COLO668 (cell line): ENCODE measurements at regions not wholly inside any gene's neighbourhood (a gene's known extent, or its start where the extent isn't known, plus 50 kb on each side); places are given as distances from the start of the nearest gene placed in this dataset.
A peak's percentile ranks its signal among the peaks of the same experiment; 100 is the strongest.

ENCODE experiments used
- DNase-seq: peaks from one replicate; lab custom pipeline; 2025; ENCODE audit not compliant: unreplicated experiment; lab: John Stamatoyannopoulos, UW

DNA sequence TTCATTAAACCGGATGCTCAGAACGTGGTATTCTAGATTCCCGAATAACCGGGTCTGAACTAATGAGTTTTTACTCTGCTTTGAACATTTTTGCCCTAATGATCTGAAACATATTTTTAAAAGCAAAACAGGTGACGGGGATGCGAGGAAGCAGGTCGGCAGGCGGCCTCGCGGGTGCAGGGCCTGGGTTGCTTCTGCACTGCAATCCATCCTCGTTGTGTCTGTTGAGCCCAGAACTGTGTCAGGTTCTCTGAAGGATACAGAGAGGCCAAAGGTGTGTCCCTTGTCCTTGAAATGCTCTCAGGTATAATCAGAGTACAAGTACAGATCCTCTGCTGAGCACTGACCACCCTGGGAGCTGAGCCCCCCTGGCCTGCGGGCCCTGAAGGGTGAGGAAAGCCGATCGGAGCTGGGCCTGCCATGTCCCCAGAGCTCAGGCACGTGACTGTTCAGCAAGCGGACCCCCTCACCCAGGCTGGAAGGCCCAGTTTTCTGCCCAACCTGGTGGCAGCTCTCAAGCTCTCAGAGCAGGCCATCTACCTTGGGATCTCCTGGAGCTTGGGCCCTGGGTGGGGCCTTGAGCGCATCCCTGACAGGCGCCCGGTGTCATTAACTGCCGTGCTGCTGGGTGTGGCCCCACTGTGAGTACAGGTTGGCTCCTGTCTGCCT lies 151.8 kb downstream of the OLFM1 start:
- DNase-seq, result no peak

DNA sequence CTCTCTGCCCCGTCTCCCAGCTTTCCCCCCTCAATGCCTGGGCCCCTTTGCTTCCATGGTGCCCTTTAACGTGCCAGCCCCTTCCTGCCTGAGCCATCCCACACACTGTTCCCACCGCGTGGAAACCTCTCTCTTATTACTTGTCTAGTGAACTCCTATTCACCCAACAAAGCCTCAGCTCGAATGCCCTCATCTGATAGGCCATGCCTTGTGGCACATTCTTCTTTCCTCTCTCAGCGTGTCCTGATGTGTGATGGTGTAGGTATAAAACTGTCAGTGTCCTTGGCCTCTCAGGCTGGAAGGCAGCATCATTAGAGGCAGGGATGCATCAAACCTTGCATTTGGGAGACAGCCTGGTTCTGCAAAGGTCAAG lies 152.3 kb downstream of the OLFM1 start:
- no peak for DNase-seq

- no peak for DNase-seq
Measured at GRCh38 chr9:135240222-135240621, 152.8 kb downstream of the OLFM1 start.

DNA sequence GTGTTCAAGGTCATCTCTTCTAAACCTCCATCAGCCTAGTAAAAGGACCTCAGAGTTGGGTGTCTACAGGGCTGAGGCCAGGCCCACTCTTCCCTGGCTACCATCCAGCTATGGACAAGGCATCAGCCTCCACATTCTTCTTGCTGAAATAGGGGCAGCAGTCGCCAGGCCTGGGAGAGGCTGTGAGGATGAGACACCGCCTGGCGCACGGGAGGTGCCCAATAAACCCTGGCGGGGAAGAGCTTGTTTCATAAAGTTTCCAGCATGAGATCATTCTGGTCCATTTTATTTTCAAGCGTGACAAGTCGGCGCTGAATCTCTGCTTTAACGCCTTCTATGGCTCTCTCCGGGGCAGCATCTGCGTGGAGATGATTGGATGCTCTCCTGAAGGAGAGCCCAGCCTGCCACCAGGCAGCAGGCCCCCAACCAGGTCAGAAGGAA lies 153.4 kb downstream of the OLFM1 start:
- no peak for DNase-seq

- DNase-seq, result peak; percentile 2
Measured at GRCh38 chr9:135241381-135242048, 154.0 kb downstream of the OLFM1 start.

DNA sequence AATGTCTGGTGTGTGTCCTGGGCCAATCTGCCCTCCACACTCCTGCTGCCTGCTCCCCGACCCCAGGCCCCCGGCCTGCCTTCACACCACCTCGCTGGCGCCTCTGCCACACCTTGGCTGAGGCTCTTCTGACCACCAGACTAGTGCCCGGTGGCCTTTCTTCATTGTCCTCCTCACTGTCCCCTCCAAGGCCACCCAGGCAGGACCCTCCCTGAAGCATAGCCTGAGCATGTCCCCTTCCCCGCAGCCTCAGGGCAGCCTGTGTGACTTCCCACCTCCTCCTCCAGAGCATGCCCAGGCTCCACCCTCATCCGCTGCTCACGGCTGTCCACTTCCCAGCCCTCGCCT lies 154.6 kb downstream of the OLFM1 start:
- DNase-seq, result no peak

DNA sequence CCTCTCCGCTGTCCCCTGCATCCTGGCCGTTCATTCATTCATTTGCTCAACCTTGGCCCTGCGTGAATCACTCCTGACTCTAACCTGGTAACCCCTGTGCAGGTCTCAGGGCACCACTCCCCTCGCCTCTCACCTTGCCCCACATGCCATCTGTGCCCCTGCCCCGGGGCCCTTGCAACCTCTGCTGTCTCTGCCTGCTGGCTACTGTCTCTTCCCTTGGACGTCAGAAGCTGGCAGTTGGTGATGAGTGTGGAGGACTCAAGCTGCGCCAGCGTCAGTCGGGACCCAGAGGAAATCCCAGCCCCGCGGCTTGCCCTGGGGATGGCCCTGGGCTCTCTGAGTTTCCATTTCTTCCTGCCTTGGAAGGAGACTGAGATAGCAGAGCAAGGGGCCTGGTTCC lies 154.9 kb downstream of the OLFM1 start:
- no peak for DNase-seq

GRCh38 chr9:135243201-135244190 lies 156.0 kb downstream of the OLFM1 start:
- DNase-seq, result no peak

DNA sequence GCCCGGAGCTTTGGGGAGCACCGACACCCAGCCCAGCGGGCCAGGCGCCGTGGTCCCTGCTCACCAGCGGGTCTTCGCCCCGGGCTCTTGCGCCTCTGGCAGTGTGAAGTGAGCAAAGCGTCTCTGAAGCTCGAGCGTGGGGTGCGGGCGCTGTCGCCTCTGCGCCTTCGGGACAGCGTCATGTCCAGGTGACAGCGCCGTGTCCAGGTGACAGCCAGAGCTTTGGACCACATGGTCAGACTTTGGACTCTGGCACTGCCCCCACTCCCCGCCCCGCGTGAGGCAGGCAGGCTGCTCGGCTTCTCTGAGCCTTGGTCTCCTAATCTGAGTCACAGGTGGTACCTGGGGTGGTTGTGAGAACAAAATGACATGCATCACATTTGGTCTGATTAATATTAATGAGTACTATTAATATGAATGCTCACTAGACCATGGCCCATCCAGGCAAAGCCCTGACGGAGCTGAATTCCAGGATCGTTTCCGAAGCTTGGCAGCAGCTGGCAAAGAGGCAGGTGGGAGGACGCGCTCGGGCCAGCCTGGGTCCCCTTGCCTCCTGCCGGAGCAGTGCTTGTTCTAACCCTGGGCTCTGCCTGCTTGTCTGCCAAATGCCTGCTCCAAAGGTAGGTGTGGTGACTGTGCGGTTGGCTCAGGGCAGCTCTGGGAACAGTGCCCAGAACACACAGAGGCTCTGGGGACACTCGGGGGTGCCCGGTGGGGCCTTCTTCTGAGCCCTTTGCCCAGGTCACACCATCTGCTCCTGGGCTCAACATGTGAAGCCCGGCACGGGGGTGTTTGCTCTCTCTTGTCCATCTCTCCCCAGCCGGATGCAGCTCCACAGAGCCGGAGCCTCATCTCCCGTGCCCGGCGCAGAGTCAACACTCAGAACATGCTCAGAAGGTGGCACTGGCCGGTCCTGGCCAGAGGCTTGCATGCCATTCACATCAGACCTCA lies 157.1 kb downstream of the OLFM1 start:
- DNase-seq, result no peak

- DNase-seq, result no peak
Measured at GRCh38 chr9:135245482-135246247, 158.2 kb downstream of the OLFM1 start.

- DNase-seq, result no peak
Measured at GRCh38 chr9:135246248-135247205, 159.1 kb downstream of the OLFM1 start.

GRCh38 chr9:135247227-135247930 lies 159.9 kb downstream of the OLFM1 start:
- no peak for DNase-seq

DNA sequence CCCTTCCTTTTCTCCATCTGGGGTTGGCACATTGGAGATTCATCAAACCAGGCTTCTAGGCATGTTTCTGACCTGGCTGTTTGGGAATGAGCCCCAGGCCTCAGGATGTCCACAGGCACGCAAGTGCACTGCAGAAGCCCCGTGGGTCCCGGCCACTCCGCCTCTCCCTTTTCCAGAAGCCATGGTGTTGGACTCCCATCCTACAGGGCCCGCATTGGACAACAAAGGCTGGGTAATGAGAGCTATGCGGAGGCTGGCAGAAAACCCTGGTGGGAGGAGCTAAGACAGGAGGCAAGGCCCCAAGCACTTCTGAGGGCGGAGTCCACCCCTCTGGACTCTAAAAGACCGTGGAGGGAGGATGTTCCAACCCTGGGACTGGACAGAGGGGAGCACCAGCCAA lies 160.6 kb downstream of the OLFM1 start:
- DNase-seq, result no peak

DNA sequence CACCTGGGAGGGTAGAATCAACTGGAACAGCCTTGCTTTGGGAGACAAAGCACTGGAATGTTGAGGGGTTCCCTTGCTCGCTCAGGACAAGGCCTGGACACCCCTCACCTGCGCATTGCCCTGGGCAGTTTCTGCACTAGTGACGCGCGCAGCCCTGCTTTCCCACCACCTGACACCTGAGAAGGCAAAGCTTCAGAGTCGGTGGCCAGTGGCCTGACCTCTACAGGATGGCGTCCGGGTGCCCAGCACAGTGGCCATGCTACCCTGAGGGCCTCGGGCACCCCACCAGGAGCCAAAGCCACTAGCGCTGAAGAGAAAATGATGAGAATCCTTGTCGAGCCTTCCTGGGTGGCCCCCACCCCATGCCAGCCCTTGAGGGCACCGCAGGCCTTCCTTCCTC lies 161.3 kb downstream of the OLFM1 start:
- no peak for DNase-seq

DNA sequence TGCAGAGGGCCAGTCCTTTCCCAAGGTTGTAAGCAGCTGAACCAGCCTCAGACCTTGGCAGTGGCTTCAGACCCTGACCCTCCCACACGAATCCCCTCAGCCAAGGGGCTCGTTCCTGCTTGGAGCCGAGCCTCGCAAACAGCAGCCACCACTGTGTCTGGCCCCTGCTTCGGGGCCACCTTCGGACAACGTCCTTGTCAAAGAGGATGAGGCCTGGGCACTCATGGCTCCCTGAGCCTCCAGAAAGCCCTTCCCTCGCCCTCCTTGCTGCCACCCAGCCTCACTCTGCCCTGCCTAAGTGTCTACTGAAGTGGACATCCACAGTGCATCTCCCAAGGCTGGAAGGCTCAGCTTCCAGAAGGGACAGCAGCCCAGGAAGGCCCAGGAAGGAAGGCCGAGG lies 161.7 kb downstream of the OLFM1 start:
- no peak for DNase-seq

- no peak for DNase-seq
Measured at GRCh38 chr9:135249711-135250110, 162.2 kb downstream of the OLFM1 start.

DNA sequence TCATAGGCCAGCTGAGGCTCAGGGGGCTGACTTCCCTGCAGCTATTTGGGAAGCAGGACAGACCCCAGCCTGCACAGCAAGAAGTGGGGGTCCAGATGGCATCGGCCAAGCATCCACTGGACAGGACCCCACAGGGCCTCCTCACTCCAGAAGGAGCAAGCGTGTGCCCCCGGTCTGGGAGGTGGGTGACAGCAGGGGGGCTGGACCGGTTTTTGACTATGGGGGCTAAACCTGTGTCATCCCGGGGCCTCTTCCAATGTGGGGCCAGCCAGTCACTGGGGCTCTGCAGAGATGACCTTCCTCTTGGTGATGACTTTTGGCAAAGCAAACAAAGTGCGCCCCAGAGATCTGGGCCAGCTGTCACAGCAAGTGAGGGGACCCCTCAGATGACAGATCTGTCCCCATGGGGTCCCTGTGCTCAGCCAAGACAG lies 163.9 kb downstream of the OLFM1 start:
- DNase-seq, result no peak
